ENCODE measurements at regions not wholly inside any gene's neighbourhood (a gene's known extent, or its start where the extent isn't known, plus 50 kb on each side); places are given as distances from the start of the nearest gene placed in this dataset.
"Not testable (repeated sequence)": the region's sequence is repeated elsewhere in the genome, so short reads cannot be mapped to it uniquely, and the experiment has no call there.

DNA sequence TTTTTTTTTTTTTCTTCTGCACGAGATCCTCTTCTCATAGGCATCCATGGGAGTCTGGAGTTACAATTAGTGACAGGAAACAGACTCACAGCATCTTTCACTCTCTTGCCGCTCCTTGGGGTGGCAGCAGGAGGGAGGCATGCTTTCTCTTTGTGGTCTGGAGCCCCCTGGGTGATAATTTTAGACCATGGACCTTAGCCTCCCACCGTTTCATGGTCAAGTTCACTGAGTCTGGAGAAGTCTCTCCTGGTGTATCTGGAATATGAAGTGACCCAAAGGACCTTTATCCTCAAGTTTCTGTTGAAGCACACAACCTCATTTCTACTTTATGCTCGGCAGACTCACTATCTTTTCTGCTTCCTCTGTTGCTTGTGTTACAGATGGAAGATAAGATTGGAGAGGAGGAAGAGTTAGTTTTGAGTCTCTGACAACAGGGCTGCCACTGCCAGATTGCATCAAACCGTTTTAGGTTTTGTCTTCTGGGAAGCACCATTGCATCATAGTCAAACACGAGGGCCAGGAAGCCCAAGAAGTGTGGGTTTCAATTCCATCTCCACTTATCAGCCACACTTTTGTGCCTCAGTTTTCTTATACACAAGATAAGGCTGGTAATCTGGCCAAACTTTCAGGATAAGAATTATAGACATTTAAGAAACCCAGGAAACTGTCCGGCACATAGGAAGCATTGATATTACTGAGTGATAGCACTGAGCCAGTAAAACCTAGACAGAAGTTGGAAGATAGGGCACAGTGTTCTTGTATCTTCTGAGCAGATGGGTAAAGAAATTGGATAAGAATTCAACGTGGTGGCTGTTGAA, 62.3 kb downstream of the ADCYAP1 start:
- Histone ChIP-seq H2AK5ac (ENCODE audit: low read depth, low read length) (no peak overlapping the region), H3K14ac (ENCODE audit: low read length) (no peak overlapping the region), H2BK12ac (ENCODE audit: low read length) (no peak overlapping the region), H3K4me2 (ENCODE audit: insufficient read depth, low read length, poor library complexity, severe bottlenecking) (no peak overlapping the region), H3K18ac (ENCODE audit: low read length) (no peak overlapping the region), H2BK15ac (ENCODE audit: low read length) (no peak overlapping the region), H4K8ac (ENCODE audit: low read depth, low read length) (no peak overlapping the region), H3K4ac (ENCODE audit: low read length) (no peak overlapping the region), H3K9ac (ENCODE audit: low read depth, low read length, poor library complexity) (no peak overlapping the region), H2AFZ (ENCODE audit: low read length) (no peak overlapping the region), H4K91ac (ENCODE audit: low read depth, low read length, poor library complexity) (no peak overlapping the region), H3K4me1 (ENCODE audit: control insufficient read depth in 2 of 2, insufficient read depth in 1 of 2, low read depth in 1 of 2, low read length in 2 of 2) (peaks cover 0 to 2% of the 10 kb centered on the region in 2 donors), H3K79me1 (ENCODE audit: low read depth, low read length) (no peaks in the 10 kb centered on the region), H2BK5ac (ENCODE audit: low read length) (no peak overlapping the region), H3K4me3 (ENCODE audit: low read length in 2 of 2) (no peak overlapping the region), H3K27me3 (ENCODE audit: control insufficient read depth in 3 of 3, insufficient read depth in 3 of 3, low read depth in 1 of 3, low read length in 3 of 3) (peaks cover 0 to 2% (median 0%) of the 10 kb centered on the region in 3 experiments), H3K27ac (replicated peaks; ENCODE audit: low read length) (no peak overlapping the region), H2BK120ac (ENCODE audit: low read depth, low read length) (no peak overlapping the region), H3K9me3 (replicated peaks in 1 of 2; ENCODE audit: control insufficient read depth in 2 of 2, insufficient read depth in 1 of 2, low read depth in 1 of 2, low read length in 2 of 2) (no peaks in the 10 kb centered on the region), H3K23ac (ENCODE audit: low read depth, low read length, poor library complexity) (no peak overlapping the region), H3K36me3 (replicated peaks in 1 of 2; ENCODE audit: control insufficient read depth in 2 of 2, insufficient read depth in 2 of 2, low read length in 2 of 2) (no peaks in the 10 kb centered on the region)
- no peak for DNase-seq (ENCODE audit: low spot score)
- no CpG with 5 or more reads among the region's 8 CpGs for WGBS, 2 donors (ENCODE audit: extremely low coverage in 2 of 2, insufficient read length in 2 of 2, insufficient replicate concordance in 1 of 2)

DNA sequence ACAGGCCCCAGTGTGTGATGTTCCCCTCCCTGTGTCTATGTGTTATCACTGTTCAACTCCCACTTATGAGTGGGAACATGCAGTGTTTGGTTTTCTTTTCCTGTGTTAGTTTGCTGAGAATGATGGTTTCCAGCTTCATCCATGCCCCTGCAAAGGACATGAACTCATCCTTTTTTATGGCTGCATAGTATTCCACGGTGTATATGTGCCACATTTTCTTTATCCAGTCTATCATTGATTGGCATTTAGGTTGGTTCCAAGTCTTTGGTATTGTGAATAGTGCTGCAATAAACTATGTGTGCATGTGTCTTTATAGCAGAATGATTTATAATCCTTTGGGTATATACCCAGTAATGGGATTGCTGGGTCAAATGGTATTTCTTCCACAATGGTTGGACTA, 64.2 kb downstream of the ADCYAP1 start:
- not testable (repeated sequence) for H3K23ac ChIP-seq (ENCODE audit: low read depth, low read length, poor library complexity); H4K8ac ChIP-seq (ENCODE audit: low read depth, low read length); H3K4ac ChIP-seq (ENCODE audit: low read length); H3K27ac ChIP-seq (replicated peaks; ENCODE audit: low read length); H2BK15ac ChIP-seq (ENCODE audit: low read length); H4K91ac ChIP-seq (ENCODE audit: low read depth, low read length, poor library complexity); H3K9me3 ChIP-seq (replicated peaks in 1 of 2; ENCODE audit: control insufficient read depth in 2 of 2, insufficient read depth in 1 of 2, low read depth in 1 of 2, low read length in 2 of 2); H2BK12ac ChIP-seq (ENCODE audit: low read length); H3K9ac ChIP-seq (ENCODE audit: low read depth, low read length, poor library complexity); H2BK120ac ChIP-seq (ENCODE audit: low read depth, low read length); H2AFZ ChIP-seq (ENCODE audit: low read length); H2BK5ac ChIP-seq (ENCODE audit: low read length); H3K14ac ChIP-seq (ENCODE audit: low read length); H3K4me3 ChIP-seq (ENCODE audit: low read length in 2 of 2); H3K4me1 ChIP-seq (ENCODE audit: control insufficient read depth in 2 of 2, insufficient read depth in 1 of 2, low read depth in 1 of 2, low read length in 2 of 2); H3K18ac ChIP-seq (ENCODE audit: low read length); H3K36me3 ChIP-seq (replicated peaks in 1 of 2; ENCODE audit: control insufficient read depth in 2 of 2, insufficient read depth in 2 of 2, low read length in 2 of 2); H3K27me3 ChIP-seq (ENCODE audit: control insufficient read depth in 3 of 3, insufficient read depth in 3 of 3, low read depth in 1 of 3, low read length in 3 of 3); H3K4me2 ChIP-seq (ENCODE audit: insufficient read depth, low read length, poor library complexity, severe bottlenecking); DNase-seq (ENCODE audit: low spot score); H3K79me1 ChIP-seq (ENCODE audit: low read depth, low read length); H2AK5ac ChIP-seq (ENCODE audit: low read depth, low read length)
- WGBS, 2 donors (ENCODE audit: extremely low coverage in 2 of 2, insufficient read length in 2 of 2, insufficient replicate concordance in 1 of 2), result no CpG with 5 or more reads among the region's 1 CpG

DNA sequence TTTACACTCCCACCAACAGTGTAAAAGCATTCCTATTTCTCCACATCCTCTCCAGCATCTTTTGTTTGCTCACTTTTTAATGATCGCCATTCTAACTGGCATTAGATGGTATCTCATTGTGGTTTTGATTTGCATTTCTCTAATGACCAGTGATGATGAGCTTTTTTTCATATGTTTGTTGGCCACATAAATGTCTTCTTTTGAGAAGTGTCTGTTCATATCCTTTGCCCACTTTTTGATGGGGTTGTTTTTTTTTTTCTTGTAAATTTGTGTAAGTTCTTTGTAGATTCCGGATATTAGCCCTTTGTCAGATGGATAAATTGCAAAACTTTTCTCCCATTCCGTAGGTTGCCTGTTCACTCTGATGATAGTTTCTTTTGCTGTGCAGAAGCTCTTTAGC, 64.6 kb downstream of the ADCYAP1 start:
- H3K4ac ChIP-seq (ENCODE audit: low read length); H3K27ac ChIP-seq (replicated peaks; ENCODE audit: low read length); H3K9me3 ChIP-seq (replicated peaks in 1 of 2; ENCODE audit: control insufficient read depth in 2 of 2, insufficient read depth in 1 of 2, low read depth in 1 of 2, low read length in 2 of 2); H2AFZ ChIP-seq (ENCODE audit: low read length); H2AK5ac ChIP-seq (ENCODE audit: low read depth, low read length); H3K14ac ChIP-seq (ENCODE audit: low read length); H3K79me1 ChIP-seq (ENCODE audit: low read depth, low read length); H3K18ac ChIP-seq (ENCODE audit: low read length); H4K8ac ChIP-seq (ENCODE audit: low read depth, low read length); H3K36me3 ChIP-seq (replicated peaks in 1 of 2; ENCODE audit: control insufficient read depth in 2 of 2, insufficient read depth in 2 of 2, low read length in 2 of 2); H3K23ac ChIP-seq (ENCODE audit: low read depth, low read length, poor library complexity); H2BK5ac ChIP-seq (ENCODE audit: low read length); H4K91ac ChIP-seq (ENCODE audit: low read depth, low read length, poor library complexity); H3K4me1 ChIP-seq (ENCODE audit: control insufficient read depth in 2 of 2, insufficient read depth in 1 of 2, low read depth in 1 of 2, low read length in 2 of 2); H2BK15ac ChIP-seq (ENCODE audit: low read length); H3K4me3 ChIP-seq (ENCODE audit: low read length in 2 of 2); DNase-seq (ENCODE audit: low spot score); H2BK12ac ChIP-seq (ENCODE audit: low read length); H3K9ac ChIP-seq (ENCODE audit: low read depth, low read length, poor library complexity); H3K4me2 ChIP-seq (ENCODE audit: insufficient read depth, low read length, poor library complexity, severe bottlenecking); H2BK120ac ChIP-seq (ENCODE audit: low read depth, low read length); H3K27me3 ChIP-seq (ENCODE audit: control insufficient read depth in 3 of 3, insufficient read depth in 3 of 3, low read depth in 1 of 3, low read length in 3 of 3): not testable (repeated sequence)
- WGBS, 2 donors (ENCODE audit: extremely low coverage in 2 of 2, insufficient read length in 2 of 2, insufficient replicate concordance in 1 of 2), result no CpG with 5 or more reads among the region's 3 CpGs

DNA sequence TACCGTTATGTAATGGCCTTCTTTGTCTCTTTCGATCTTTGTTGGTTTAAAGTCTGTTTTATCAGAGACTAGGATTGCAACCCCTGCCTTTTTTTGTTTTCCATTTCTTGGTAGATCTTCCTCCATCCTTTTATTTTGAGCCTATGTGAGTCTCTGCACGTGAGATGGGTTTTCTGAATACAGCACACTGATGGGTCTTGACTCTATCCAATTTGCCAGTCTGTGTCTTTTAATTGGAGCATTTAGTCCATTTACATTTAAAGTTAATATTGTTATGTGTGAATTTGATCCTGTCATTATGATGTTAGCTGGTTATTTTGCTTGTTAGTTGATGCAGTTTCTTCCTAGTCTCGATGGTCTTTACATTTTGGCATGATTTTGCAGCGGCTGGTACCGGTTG, 69.9 kb downstream of the ADCYAP1 start:
- H3K36me3 ChIP-seq (replicated peaks in 1 of 2; ENCODE audit: control insufficient read depth in 2 of 2, insufficient read depth in 2 of 2, low read length in 2 of 2); H3K14ac ChIP-seq (ENCODE audit: low read length); H2BK5ac ChIP-seq (ENCODE audit: low read length); H3K18ac ChIP-seq (ENCODE audit: low read length); H2AFZ ChIP-seq (ENCODE audit: low read length); H3K9me3 ChIP-seq (replicated peaks in 1 of 2; ENCODE audit: control insufficient read depth in 2 of 2, insufficient read depth in 1 of 2, low read depth in 1 of 2, low read length in 2 of 2); H2BK12ac ChIP-seq (ENCODE audit: low read length); H4K91ac ChIP-seq (ENCODE audit: low read depth, low read length, poor library complexity); H2AK5ac ChIP-seq (ENCODE audit: low read depth, low read length); H3K4me3 ChIP-seq (ENCODE audit: low read length in 2 of 2); H3K9ac ChIP-seq (ENCODE audit: low read depth, low read length, poor library complexity); H2BK15ac ChIP-seq (ENCODE audit: low read length); H3K4ac ChIP-seq (ENCODE audit: low read length); H3K4me1 ChIP-seq (ENCODE audit: control insufficient read depth in 2 of 2, insufficient read depth in 1 of 2, low read depth in 1 of 2, low read length in 2 of 2); DNase-seq (ENCODE audit: low spot score); H3K27ac ChIP-seq (replicated peaks; ENCODE audit: low read length); H3K79me1 ChIP-seq (ENCODE audit: low read depth, low read length); H3K23ac ChIP-seq (ENCODE audit: low read depth, low read length, poor library complexity); H4K8ac ChIP-seq (ENCODE audit: low read depth, low read length); H2BK120ac ChIP-seq (ENCODE audit: low read depth, low read length); H3K4me2 ChIP-seq (ENCODE audit: insufficient read depth, low read length, poor library complexity, severe bottlenecking); H3K27me3 ChIP-seq (ENCODE audit: control insufficient read depth in 3 of 3, insufficient read depth in 3 of 3, low read depth in 1 of 3, low read length in 3 of 3): not testable (repeated sequence)
- no CpG with 5 or more reads among the region's 6 CpGs for WGBS, 2 donors (ENCODE audit: extremely low coverage in 2 of 2, insufficient read length in 2 of 2, insufficient replicate concordance in 1 of 2)
